GM18520 (cell line): ENCODE measurements at regions not wholly inside any gene's neighbourhood (a gene's known extent, or its start where the extent isn't known, plus 50 kb on each side); places are given as distances from the start of the nearest gene placed in this dataset.
"Not testable (repeated sequence)": the region's sequence is repeated elsewhere in the genome, so short reads cannot be mapped to it uniquely, and the experiment has no call there.

Experiments used
- ATAC-seq: cut with Tn5 transposase; IDR thresholded peaks from one replicate; pipeline ENCODE4 v1.9.1; 2021; ENCODE audit not compliant: unreplicated experiment

- ATAC-seq: not testable (repeated sequence)
Measured at GRCh38 chr2:89855752-89856151, 1164.3 kb downstream of the RPIA start.

DNA sequence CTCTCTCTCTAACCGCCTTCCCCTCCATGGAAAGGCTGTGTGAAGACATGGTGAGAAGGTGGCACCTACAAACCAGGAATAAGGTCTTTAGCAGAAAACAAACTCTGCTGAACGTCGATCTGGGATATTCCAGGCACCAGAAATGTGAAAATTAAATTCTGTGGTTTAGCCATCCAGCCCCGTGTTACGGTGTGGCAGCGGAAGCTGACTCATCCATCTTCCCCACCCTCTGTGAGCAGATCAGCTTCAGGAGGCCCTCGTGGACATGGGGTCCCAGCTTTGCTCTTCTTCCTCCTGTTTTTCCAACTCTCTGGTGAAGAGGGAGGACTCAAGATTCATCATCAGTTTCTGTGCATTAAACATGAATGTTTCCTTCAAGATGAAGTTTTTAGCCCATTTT, 1164.8 kb downstream of the RPIA start:
- not testable (repeated sequence) for ATAC-seq

- not testable (repeated sequence) for ATAC-seq
Measured at GRCh38 chr2:89862164-89862563, 1170.7 kb downstream of the RPIA start.

DNA sequence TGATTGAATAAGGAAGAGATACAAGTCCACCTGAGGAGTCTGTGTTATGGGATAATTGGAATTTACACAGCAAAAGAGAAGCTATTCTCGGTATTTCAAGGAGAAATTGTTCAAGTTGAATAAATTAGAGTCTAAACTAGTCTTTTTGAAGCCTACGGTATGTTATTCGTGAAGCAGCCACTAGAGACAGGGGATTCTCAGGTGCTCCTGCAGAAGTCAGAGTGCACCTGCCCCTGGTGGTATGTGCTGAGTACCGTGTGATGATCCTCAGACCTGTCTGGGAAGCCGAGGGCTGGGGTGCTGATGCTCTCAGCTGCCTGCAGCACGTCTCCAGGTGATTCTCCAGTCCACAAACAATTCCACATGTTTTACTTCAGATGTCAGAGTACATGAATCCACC, 1171.7 kb downstream of the RPIA start:
- not testable (repeated sequence) for ATAC-seq

DNA sequence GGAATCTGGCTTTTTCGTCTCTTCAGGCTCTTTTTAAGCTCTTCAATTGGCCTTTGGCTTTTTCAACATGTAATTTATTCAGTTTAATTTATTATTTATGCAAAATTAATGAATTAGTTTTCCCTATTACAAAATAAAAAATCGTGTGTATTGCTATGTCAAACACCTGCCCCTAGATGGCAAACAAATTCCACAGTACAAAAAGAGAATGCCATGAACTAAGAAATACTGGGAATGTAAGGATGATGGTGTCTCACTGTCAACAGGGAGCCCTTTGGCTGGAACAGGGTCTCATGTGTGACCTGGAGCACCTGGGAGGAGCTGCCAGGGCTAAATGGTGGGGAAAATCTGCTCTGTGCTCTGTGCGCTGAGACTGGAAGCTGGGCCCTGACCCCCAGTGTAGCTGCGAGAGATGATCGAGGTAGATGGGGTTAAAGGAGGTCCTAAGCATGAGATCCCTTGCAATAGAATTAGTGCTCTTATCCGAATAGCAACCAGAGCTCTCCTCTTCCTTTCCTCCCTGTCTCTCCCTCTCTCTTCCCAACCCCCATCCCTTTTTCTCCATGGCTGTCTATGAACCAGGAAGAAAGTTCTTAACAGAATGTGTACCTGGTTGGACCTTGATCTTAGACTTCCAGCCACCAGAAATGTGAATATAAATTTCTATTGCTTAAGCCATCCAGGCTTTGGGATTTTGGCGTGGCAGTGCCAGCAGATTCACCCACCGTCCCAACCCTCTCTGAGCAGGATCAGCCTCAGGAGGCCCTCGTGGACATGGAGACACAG, 1183.5 kb downstream of the RPIA start:
- ATAC-seq: not testable (repeated sequence)

DNA sequence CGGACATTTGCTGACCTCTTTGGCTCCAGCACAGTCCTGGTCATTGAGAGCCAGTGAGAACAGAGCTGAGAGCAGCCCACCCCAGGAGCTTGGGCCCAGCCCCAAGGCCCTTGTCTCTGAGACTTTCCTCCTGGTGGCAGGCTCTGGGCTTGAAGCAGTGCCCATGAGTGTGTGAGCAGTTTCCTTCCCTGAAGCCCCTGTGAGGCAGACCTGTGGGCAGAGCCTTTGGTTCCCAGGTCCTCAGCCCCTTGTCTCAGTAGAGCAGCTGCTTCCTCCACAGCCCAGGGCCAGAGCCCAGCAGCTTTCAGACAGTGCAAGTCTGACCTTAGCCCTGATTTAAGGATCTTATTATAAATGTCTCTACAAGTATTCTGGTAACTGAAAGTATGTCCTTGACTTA, 1185.0 kb downstream of the RPIA start:
- ATAC-seq: not testable (repeated sequence)

- not testable (repeated sequence) for ATAC-seq
Measured at GRCh38 chr2:89876878-89877277, 1185.4 kb downstream of the RPIA start.

DNA sequence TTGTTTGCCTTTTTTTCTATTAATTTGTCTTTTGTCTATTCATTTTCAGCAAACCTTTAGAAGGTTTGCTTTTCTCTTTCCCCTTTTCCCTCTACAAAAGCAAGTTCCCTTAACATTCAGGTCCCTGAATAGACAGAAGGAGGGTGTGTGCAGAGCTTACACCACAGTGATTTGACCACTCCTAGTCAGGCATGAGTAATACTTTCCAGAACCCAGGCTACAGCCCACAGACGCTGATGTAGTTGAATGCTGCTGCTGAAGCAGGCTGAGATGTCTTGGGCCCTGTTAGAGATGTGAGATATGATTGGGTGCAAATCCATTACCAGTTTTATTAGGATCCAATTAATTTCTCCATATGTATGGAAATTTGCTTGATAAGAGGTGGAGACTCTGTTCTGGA, 1191.4 kb downstream of the RPIA start:
- peak; percentile 76 for ATAC-seq

GRCh38 chr2:89883624-89884023, 1192.2 kb downstream of the RPIA start:
- ATAC-seq: not testable (repeated sequence)

GRCh38 chr2:89885071-89885470, 1193.6 kb downstream of the RPIA start:
- not testable (repeated sequence) for ATAC-seq

DNA sequence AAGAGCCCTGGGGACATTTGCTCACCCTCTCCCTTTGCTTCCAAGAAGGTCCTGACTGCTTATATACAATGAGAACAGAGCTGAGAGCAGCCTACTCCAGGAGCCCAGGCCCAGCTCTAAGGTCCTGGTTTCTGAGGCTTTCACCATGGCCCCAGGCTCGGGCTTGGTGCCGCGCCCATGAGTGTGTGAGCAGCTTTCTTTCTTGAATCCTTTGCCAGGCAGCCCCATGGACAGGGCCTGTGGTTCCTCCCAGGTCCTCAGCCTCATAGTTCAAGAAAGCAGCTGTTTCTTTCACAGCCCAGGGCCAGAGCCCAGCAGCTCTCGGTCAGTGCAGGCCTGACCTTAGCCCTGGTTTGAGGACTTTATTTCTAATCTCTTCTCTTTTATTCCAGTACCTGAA, 1197.2 kb downstream of the RPIA start:
- not testable (repeated sequence) for ATAC-seq

GRCh38 chr2:89890185-89890773, 1198.8 kb downstream of the RPIA start:
- ATAC-seq: not testable (repeated sequence)

DNA sequence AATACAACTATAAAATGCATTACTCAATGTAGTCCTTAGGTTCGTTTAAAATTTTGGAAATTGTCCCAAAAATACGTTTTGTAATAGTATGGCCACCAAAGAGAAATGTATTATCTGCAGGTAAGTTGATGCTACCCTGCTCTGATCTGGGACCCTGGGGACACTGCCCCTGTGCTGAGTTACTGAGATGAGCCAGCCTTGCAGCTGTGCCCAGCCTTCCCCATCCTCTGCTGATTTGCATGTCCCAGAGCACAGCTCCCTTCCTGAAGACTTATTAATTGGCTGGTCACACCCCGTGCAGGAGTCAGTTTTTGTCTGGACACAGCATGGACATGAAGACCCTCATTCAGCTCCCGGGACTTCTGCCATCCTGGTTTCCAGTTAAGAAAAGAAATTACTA, 1203.5 kb downstream of the RPIA start:
- ATAC-seq: not testable (repeated sequence)

- ATAC-seq: not testable (repeated sequence)
Measured at GRCh38 chr2:89895629-89896028, 1204.2 kb downstream of the RPIA start.

DNA sequence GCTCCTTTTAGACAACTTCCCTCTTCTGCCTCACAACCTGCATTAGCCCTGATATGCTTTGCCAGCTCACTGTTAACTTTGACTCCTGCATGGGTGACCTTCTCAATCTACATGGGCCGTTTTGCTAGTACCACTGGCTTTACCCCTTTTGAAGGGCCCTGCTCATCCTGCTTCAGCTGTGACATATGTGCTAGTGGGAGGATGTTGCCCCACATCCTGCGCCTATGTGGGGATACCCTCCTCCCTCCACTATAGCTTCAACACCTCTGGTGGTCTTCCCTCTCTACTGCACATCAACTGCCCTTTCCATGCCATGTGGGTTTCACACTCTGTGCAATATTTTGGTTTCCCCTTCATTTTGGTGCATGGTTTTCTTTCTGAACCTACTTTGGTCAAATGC, 1235.5 kb downstream of the RPIA start:
- not testable (repeated sequence) for ATAC-seq

- not testable (repeated sequence) for ATAC-seq
Measured at GRCh38 chr2:89935436-89935835, 1244.0 kb downstream of the RPIA start.

DNA sequence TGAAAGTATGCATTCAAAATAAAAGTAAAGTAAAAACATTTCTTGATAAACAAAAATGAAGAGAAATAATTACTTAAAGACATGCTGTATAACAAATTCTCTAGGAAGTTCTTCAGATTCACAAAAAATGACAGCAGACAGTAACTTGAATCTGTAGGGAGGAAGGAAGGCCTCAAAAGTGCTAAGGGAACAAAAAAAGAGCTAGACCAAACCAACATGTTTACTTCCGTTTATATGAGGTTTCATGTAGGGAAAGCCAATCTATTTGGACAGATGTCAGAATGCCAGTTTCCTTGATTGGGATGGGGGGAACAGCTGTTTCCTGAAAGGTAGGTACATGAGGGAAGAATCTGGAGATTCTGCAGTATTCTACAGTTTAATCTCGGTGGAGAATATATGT, 1244.5 kb downstream of the RPIA start:
- not testable (repeated sequence) for ATAC-seq

- ATAC-seq: not testable (repeated sequence)
Measured at GRCh38 chr2:89936559-89936958, 1245.1 kb downstream of the RPIA start.

- peak; percentile 96 for ATAC-seq
Measured at GRCh38 chr2:89938756-89939155, 1247.3 kb downstream of the RPIA start.

DNA sequence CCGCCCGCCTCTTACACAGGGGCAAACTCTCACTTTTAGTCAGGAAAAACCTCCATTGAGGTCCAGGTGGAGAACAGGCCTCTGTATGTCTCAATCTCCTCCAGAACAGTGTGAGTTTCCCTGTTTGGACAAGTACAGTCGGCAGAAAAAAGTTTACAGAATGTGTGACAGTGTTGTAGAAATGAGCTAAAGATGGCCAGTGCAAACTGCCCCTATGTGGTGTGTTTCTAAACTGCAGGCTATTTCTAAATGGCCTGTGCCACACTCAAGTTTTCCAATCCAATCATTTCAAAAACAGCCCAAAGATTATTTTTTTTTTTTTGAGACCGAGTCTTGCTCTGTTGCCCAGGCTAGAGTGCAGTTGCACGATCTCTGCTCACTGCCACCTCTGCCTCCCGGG, 1252.8 kb downstream of the RPIA start:
- not testable (repeated sequence) for ATAC-seq

- not testable (repeated sequence) for ATAC-seq
Measured at GRCh38 chr2:89945004-89945616, 1253.6 kb downstream of the RPIA start.
